ENCODE measurements at regions not wholly inside any gene's neighbourhood (a gene's known extent, or its start where the extent isn't known, plus 50 kb on each side); places are given as distances from the start of the nearest gene placed in this dataset.
A peak's percentile ranks its signal among the peaks of the same experiment; 100 is the strongest.
"Not testable (repeated sequence)": the region's sequence is repeated elsewhere in the genome, so short reads cannot be mapped to it uniquely, and the experiment has no call there.

- DNase-seq = no peak
These were observed 181.9 kb upstream of the GLRA1 start for GRCh38 chr5:152106571-152106970.

GRCh38 chr5:152105085-152105484 is 180.4 kb upstream of the GLRA1 start:
- no peak for DNase-seq

GRCh38 chr5:152104211-152104610 is 179.6 kb upstream of the GLRA1 start:
- no peak for DNase-seq

GRCh38 chr5:152102908-152103307 is 178.3 kb upstream of the GLRA1 start:
- not testable (repeated sequence) for DNase-seq

GRCh38 chr5:152102057-152102456 is 177.4 kb upstream of the GLRA1 start:
- DNase-seq = no peak

- DNase-seq = no peak
These were observed 175.8 kb upstream of the GLRA1 start for GRCh38 chr5:152100462-152100861.

- DNase-seq = no peak
These were observed 172.5 kb upstream of the GLRA1 start for GRCh38 chr5:152097128-152097527.

- no peak for DNase-seq
These were observed 170.1 kb upstream of the GLRA1 start for GRCh38 chr5:152094716-152095115.

GRCh38 chr5:152094060-152094459 is 169.4 kb upstream of the GLRA1 start:
- DNase-seq = no peak

- no peak for DNase-seq
These were observed 167.9 kb upstream of the GLRA1 start for GRCh38 chr5:152092580-152092979.

- no peak for DNase-seq
These were observed 165.0 kb upstream of the GLRA1 start for GRCh38 chr5:152089644-152090043.

- DNase-seq = no peak
These were observed 162.0 kb upstream of the GLRA1 start for GRCh38 chr5:152086668-152087067.

- DNase-seq = no peak
These were observed 159.8 kb upstream of the GLRA1 start for GRCh38 chr5:152084476-152084875.

GRCh38 chr5:152083231-152083630 is 158.6 kb upstream of the GLRA1 start:
- DNase-seq = no peak

- no peak for DNase-seq
These were observed 147.4 kb upstream of the GLRA1 start for GRCh38 chr5:152072091-152072490.

- DNase-seq = no peak
These were observed 145.9 kb upstream of the GLRA1 start for GRCh38 chr5:152070591-152070990.

- no peak for DNase-seq
These were observed 142.1 kb upstream of the GLRA1 start for GRCh38 chr5:152066784-152067183.

- DNase-seq = no peak
These were observed 138.4 kb upstream of the GLRA1 start for GRCh38 chr5:152063004-152063403.

GRCh38 chr5:152061095-152061494 is 136.4 kb upstream of the GLRA1 start:
- DNase-seq = no peak

GRCh38 chr5:152058267-152058666 is 133.6 kb upstream of the GLRA1 start:
- DNase-seq = no peak

GRCh38 chr5:152056931-152057330 is 132.3 kb upstream of the GLRA1 start:
- DNase-seq = no peak

- DNase-seq = no peak
These were observed 127.8 kb upstream of the GLRA1 start for GRCh38 chr5:152052470-152052869.

GRCh38 chr5:152051499-152052454 is 127.1 kb upstream of the GLRA1 start:
- DNase-seq = no peak

GRCh38 chr5:152046361-152046760 is 121.7 kb upstream of the GLRA1 start:
- no peak for DNase-seq

- peak in 1 of 4 experiments; percentile 7 for DNase-seq
These were observed 114.2 kb upstream of the GLRA1 start for GRCh38 chr5:152038856-152039255.

All from activated naive CD4-positive, alpha-beta T cell (primary cell).